Keratinocyte (primary cell): ENCODE measurements at regions not wholly inside any gene's neighbourhood (a gene's known extent, or its start where the extent isn't known, plus 50 kb on each side); places are given as distances from the start of the nearest gene placed in this dataset.

Experiments used
- EZH2 ChIP-seq: IDR thresholded peaks from one replicate; pipeline ENCODE4 v1.6.1; 2012; ENCODE audit warnings: inconsistent platforms, mild to moderate bottlenecking, low read length, moderate library complexity
- TF ChIP-seq, protein P1 (sequence below), 3 experiments: IDR thresholded peaks in 1 of 3; conservative IDR thresholded peaks in 1 of 3; optimal IDR thresholded peaks in 1 of 3; 2 replicates in 2 of 3; 3 replicates in 1 of 3; pipeline versions ENCODE3 to v1.5.1; 2011; ENCODE audit warnings: low read length in 3 of 3, mild to moderate bottlenecking in 3 of 3, moderate library complexity in 2 of 3, control low read depth in 1 of 3, inconsistent platforms in 1 of 3; ENCODE audit not compliant: insufficient read depth in 2 of 3; ENCODE audit errors: extremely low read depth in 1 of 3

DNA sequence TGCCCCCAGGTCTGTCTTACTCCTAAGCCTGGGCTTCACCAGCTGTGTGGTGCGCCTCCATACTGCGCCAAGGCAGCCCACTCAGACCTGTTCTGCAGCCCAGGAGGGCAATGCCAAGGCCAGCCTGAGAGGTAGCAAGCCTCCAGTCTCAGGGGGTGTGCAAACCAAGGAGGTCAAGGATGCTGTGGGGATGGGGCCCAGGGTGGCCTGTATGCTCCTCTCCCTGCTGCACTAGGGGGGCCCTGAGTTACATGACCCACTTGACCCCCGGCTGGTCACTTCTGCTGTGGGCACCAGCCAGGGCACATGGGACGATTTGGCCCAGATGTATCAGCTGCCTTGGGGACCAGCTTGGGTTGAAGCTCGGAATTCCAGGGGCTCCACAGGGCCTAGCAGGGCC is 70.0 kb upstream of the SLC6A6 start:
- no peak for TF ChIP-seq EZH2
- TF ChIP-seq, protein P1, sequence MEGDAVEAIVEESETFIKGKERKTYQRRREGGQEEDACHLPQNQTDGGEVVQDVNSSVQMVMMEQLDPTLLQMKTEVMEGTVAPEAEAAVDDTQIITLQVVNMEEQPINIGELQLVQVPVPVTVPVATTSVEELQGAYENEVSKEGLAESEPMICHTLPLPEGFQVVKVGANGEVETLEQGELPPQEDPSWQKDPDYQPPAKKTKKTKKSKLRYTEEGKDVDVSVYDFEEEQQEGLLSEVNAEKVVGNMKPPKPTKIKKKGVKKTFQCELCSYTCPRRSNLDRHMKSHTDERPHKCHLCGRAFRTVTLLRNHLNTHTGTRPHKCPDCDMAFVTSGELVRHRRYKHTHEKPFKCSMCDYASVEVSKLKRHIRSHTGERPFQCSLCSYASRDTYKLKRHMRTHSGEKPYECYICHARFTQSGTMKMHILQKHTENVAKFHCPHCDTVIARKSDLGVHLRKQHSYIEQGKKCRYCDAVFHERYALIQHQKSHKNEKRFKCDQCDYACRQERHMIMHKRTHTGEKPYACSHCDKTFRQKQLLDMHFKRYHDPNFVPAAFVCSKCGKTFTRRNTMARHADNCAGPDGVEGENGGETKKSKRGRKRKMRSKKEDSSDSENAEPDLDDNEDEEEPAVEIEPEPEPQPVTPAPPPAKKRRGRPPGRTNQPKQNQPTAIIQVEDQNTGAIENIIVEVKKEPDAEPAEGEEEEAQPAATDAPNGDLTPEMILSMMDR (optimal IDR thresholded peaks at IDR 0.05 in 1 of 3, IDR thresholded peaks at IDR 0.05 in 1 of 3, conservative IDR thresholded peaks at IDR 0.05 in 1 of 3; ENCODE audit: extremely low read depth in 1 of 3, insufficient read depth in 2 of 3, low read length in 3 of 3), result no peak
